H9 (cell line): ENCODE measurements at regions not wholly inside any gene's neighbourhood (a gene's known extent, or its start where the extent isn't known, plus 50 kb on each side); places are given as distances from the start of the nearest gene placed in this dataset.

Experiments
- DNase-seq: peaks from one replicate; pipeline ENCODE4 v3.0.0-alpha.2; 2017
- H2AFZ ChIP-seq: one replicate; pipeline ENCODE4 v1.6.1; 2013; ENCODE audit warnings: mild to moderate bottlenecking, low read length, control low read depth, moderate library complexity
- H2AK5ac ChIP-seq: 2 replicates; pipeline ENCODE4 v1.6.1; 2013; ENCODE audit warnings: low read length, control low read depth, mixed read lengths; ENCODE audit not compliant: insufficient read length
- H2BK120ac ChIP-seq: one replicate; pipeline ENCODE4 v1.6.1; 2013; ENCODE audit warnings: low read depth, mild to moderate bottlenecking, low read length, control low read depth, inconsistent platforms; ENCODE audit not compliant: poor library complexity, severe bottlenecking
- H2BK12ac ChIP-seq: 2 replicates; pipeline ENCODE4 v1.6.1; 2013; ENCODE audit warnings: low read length, control low read depth, mixed read lengths, low read depth; ENCODE audit not compliant: insufficient read length
- H2BK15ac ChIP-seq: 2 replicates; pipeline ENCODE4 v1.6.1; 2013; ENCODE audit warnings: low read depth, low read length, control low read depth
- H2BK20ac ChIP-seq: one replicate; pipeline ENCODE4 v1.6.1; 2013; ENCODE audit warnings: low read depth, mild to moderate bottlenecking, low read length, control low read depth, inconsistent platforms; ENCODE audit not compliant: poor library complexity, severe bottlenecking
- H2BK5ac ChIP-seq: 2 replicates; pipeline ENCODE4 v1.6.1; 2013; ENCODE audit warnings: low read length, control low read depth, mixed read lengths; ENCODE audit not compliant: insufficient read length
- H3K14ac ChIP-seq: 2 replicates; pipeline ENCODE4 v1.6.1; 2013; ENCODE audit warnings: low read length, control low read depth; ENCODE audit not compliant: insufficient read depth
- H3K18ac ChIP-seq: 2 replicates; pipeline ENCODE4 v1.6.1; 2013; ENCODE audit warnings: low read depth, mild to moderate bottlenecking, mixed read lengths, low read length, control low read depth; ENCODE audit not compliant: insufficient read length
- H3K23ac ChIP-seq: 2 replicates; pipeline ENCODE4 v1.6.1; 2013; ENCODE audit warnings: low read length, control low read depth, mixed read lengths, low read depth; ENCODE audit not compliant: insufficient read length
- H3K23me2 ChIP-seq: 2 replicates; pipeline ENCODE4 v1.6.1; 2013; ENCODE audit warnings: low read depth, mild to moderate bottlenecking, mixed read lengths, low read length, control low read depth; ENCODE audit not compliant: insufficient read length, poor library complexity, severe bottlenecking
- H3K27ac ChIP-seq: 2 replicates; pipeline ENCODE4 v1.5.1; 2013; ENCODE audit warnings: low read length, control low read depth, mixed read lengths, low read depth; ENCODE audit not compliant: insufficient read length
- H3K27me3 ChIP-seq: 2 replicates; pipeline ENCODE4 v1.6.1; 2013; ENCODE audit warnings: low read length, control low read depth, inconsistent platforms; ENCODE audit not compliant: insufficient read depth
- H3K4ac ChIP-seq: 2 replicates; pipeline ENCODE4 v1.6.1; 2013; ENCODE audit warnings: low read depth, mild to moderate bottlenecking, control low read depth, inconsistent platforms, low read length, moderate library complexity
- H3K4me1 ChIP-seq: 2 replicates; pipeline ENCODE4 v1.6.1; 2013; ENCODE audit warnings: low read length, control low read depth, inconsistent platforms; ENCODE audit not compliant: insufficient read depth
- H3K4me2 ChIP-seq: 2 replicates; pipeline ENCODE4 v1.6.1; 2013; ENCODE audit warnings: low read length, control low read depth, mixed read lengths; ENCODE audit not compliant: insufficient read length, insufficient read depth
- H3K56ac ChIP-seq: 2 replicates; pipeline ENCODE4 v1.6.1; 2013; ENCODE audit warnings: low read depth, mild to moderate bottlenecking, mixed read lengths, low read length, control low read depth; ENCODE audit not compliant: insufficient read length
- H3K79me1 ChIP-seq: 2 replicates; pipeline ENCODE4 v1.6.1; 2013; ENCODE audit warnings: low read depth, mild to moderate bottlenecking, moderate library complexity, low read length, control low read depth, inconsistent platforms; ENCODE audit not compliant: insufficient read depth, poor library complexity, severe bottlenecking
- H3K79me2 ChIP-seq: 2 replicates; pipeline ENCODE4 v1.6.1; 2013; ENCODE audit warnings: low read length, control low read depth, inconsistent platforms; ENCODE audit not compliant: insufficient read depth
- H3K9ac ChIP-seq: 2 replicates; pipeline ENCODE4 v1.6.1; 2013; ENCODE audit warnings: low read length, control low read depth, mixed read lengths; ENCODE audit not compliant: insufficient read length; ENCODE audit errors: extremely low read depth
- H3K9me3 ChIP-seq: one replicate; pipeline ENCODE4 v1.6.1; 2013; ENCODE audit warnings: low read depth, low read length, inconsistent platforms; ENCODE audit not compliant: control insufficient read depth
- H3T11ph ChIP-seq: one replicate; pipeline ENCODE4 v1.6.1; 2013; ENCODE audit warnings: mild to moderate bottlenecking, low read length, control low read depth, inconsistent platforms
- H4K20me1 ChIP-seq: one replicate; pipeline ENCODE4 v1.6.1; 2013; ENCODE audit not compliant: control insufficient read depth, insufficient read length, insufficient read depth
- H4K5ac ChIP-seq: 2 replicates; pipeline ENCODE4 v1.6.1; 2013; ENCODE audit warnings: low read depth, mild to moderate bottlenecking, mixed read lengths, low read length, control low read depth; ENCODE audit not compliant: insufficient read length
- H4K8ac ChIP-seq: replicated peaks from 2 replicates; pipeline ENCODE4 v1.6.1; 2013; ENCODE audit warnings: low read length, control low read depth, mixed read lengths, low read depth; ENCODE audit not compliant: insufficient read length
- H4K91ac ChIP-seq: 2 replicates; pipeline ENCODE4 v1.6.1; 2013; ENCODE audit warnings: low read depth, mild to moderate bottlenecking, moderate library complexity, mixed read lengths, low read length, control low read depth; ENCODE audit not compliant: insufficient read length
- H3K27ac Mint-ChIP-seq, 3 experiments: 2 replicates in 2 of 3; 3 replicates in 1 of 3; pipeline ENCODE4 v1.8.0; 2020 to 2021; ENCODE audit warnings: mixed read lengths in 3 of 3, mild to moderate bottlenecking in 1 of 3, moderate library complexity in 1 of 3
- H3K27me3 Mint-ChIP-seq: 2 replicates; pipeline ENCODE4 v1.8.0; 2021; ENCODE audit warnings: low read depth, mild to moderate bottlenecking, moderate library complexity, mixed read lengths
- H3K36me3 Mint-ChIP-seq, 3 experiments: 2 replicates in 2 of 3; 3 replicates in 1 of 3; pipeline ENCODE4 v1.8.0; 2020 to 2021; ENCODE audit warnings: low read depth in 3 of 3, mixed read lengths in 3 of 3; ENCODE audit not compliant: insufficient read depth in 1 of 3
- H3K4me1 Mint-ChIP-seq, 2 experiments: 2 replicates each; pipeline ENCODE4 v1.8.0; 2020; ENCODE audit warnings: mixed read lengths in 2 of 2
- H3K4me3 Mint-ChIP-seq, 2 experiments: 2 replicates in 1 of 2; 3 replicates in 1 of 2; pipeline ENCODE4 v1.8.0; 2020 to 2021; ENCODE audit warnings: mild to moderate bottlenecking in 2 of 2, mixed read lengths in 2 of 2, moderate library complexity in 1 of 2
- H3K9me3 Mint-ChIP-seq, 2 experiments: 2 replicates in 1 of 2; 3 replicates in 1 of 2; pipeline ENCODE4 v1.8.0; 2020; ENCODE audit warnings: mild to moderate bottlenecking in 2 of 2, mixed read lengths in 2 of 2, moderate library complexity in 1 of 2
- WGBS: extraction: QIAGEN DNeasy Blood & Tissue Kit; methylation state at CpG from one replicate; pipeline ENCODE4 v1.1.7; 2013; ENCODE audit warnings: missing lambda C conversion rate, low lambda C conversion rate, mixed read lengths; ENCODE audit not compliant: insufficient read length; ENCODE audit errors: extremely low coverage; 5-methylcytosine and 5-hydroxymethylcytosine counted together
- TF ChIP-seq, protein P1 (sequence below): fragments of 200-600 bp; sonication (generic); conservative IDR thresholded peaks from 3 replicates; pipeline ENCODE4 v1.8.0; 2021; ENCODE audit warnings: antibody characterized with exemption, mild to moderate bottlenecking

DNA sequence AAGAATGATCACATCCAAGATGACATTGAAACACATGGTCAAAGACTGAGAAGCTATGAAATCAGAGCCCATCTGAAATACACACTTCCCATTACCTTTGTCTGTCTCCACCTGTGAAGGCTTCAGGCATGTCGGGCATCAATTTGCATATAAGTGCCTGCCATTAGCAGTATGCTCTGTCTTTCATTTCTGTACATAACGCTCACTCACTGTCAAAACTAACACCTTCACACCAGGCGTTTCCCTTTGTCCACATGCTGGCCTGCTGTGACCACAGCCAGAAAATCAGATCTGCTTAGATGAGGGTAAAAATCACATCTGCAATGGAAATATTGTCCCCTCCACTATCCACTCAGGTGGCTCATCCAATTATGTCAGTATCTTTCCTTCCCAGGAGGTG, 524.8 kb downstream of the TOX3 start:
- H3K4me1 ChIP-seq = no peaks in the 10 kb centered on the region
- no peak overlapping the region for H2AFZ ChIP-seq
- H3K4ac ChIP-seq = no peak overlapping the region
- peaks cover 0 to 6% of the 10 kb centered on the region in 2 experiments; a peak in 4 of 5 replicates for H3K9me3 Mint-ChIP-seq
- H2BK120ac ChIP-seq = no peak overlapping the region
- DNase-seq = no peak
- H3K23me2 ChIP-seq = no peaks in the 10 kb centered on the region
- TF ChIP-seq, protein P1, sequence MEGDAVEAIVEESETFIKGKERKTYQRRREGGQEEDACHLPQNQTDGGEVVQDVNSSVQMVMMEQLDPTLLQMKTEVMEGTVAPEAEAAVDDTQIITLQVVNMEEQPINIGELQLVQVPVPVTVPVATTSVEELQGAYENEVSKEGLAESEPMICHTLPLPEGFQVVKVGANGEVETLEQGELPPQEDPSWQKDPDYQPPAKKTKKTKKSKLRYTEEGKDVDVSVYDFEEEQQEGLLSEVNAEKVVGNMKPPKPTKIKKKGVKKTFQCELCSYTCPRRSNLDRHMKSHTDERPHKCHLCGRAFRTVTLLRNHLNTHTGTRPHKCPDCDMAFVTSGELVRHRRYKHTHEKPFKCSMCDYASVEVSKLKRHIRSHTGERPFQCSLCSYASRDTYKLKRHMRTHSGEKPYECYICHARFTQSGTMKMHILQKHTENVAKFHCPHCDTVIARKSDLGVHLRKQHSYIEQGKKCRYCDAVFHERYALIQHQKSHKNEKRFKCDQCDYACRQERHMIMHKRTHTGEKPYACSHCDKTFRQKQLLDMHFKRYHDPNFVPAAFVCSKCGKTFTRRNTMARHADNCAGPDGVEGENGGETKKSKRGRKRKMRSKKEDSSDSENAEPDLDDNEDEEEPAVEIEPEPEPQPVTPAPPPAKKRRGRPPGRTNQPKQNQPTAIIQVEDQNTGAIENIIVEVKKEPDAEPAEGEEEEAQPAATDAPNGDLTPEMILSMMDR = no peak
- H2BK12ac ChIP-seq = no peak overlapping the region
- no peak overlapping the region for H3K4me2 ChIP-seq
- no peak overlapping the region for H2BK15ac ChIP-seq
- no peaks in the 10 kb centered on the region for H3K9me3 ChIP-seq
- H3K9ac ChIP-seq = no peak overlapping the region
- H3K27me3 ChIP-seq = no peaks in the 10 kb centered on the region
- H3K79me2 ChIP-seq = no peaks in the 10 kb centered on the region
- no peak overlapping the region for H3K4me3 Mint-ChIP-seq
- H3K27me3 Mint-ChIP-seq = peaks cover 2% of the 10 kb centered on the region; the same call in 1 of the 2 replicates
- no peaks in the 10 kb centered on the region; a peak in 1 of 7 replicates for H3K36me3 Mint-ChIP-seq
- WGBS = no CpG with 5 or more reads among the region's 3 CpGs
- H4K20me1 ChIP-seq = no peaks in the 10 kb centered on the region
- H2AK5ac ChIP-seq = no peak overlapping the region
- peaks cover 0 to 8% of the 10 kb centered on the region in 2 experiments; a peak in 3 of 4 replicates for H3K4me1 Mint-ChIP-seq
- H3K27ac ChIP-seq = no peak overlapping the region
- no peak overlapping the region for H3T11ph ChIP-seq
- no peak overlapping the region for H4K91ac ChIP-seq
- H3K18ac ChIP-seq = no peak overlapping the region
- H4K8ac ChIP-seq = no peak overlapping the region
- no peak overlapping the region for H2BK20ac ChIP-seq
- H3K23ac ChIP-seq = no peak overlapping the region
- no peak overlapping the region for H3K14ac ChIP-seq
- H2BK5ac ChIP-seq = no peak overlapping the region
- H3K27ac Mint-ChIP-seq = no peak overlapping the region
- no peaks in the 10 kb centered on the region for H3K79me1 ChIP-seq
- no peak overlapping the region for H4K5ac ChIP-seq
- H3K56ac ChIP-seq = no peak overlapping the region
